Upper lobe of right lung (tissue), 1 donor: ENCODE measurements at regions not wholly inside any gene's neighbourhood (a gene's known extent, or its start where the extent isn't known, plus 50 kb on each side); places are given as distances from the start of the nearest gene placed in this dataset.

Experiments used
- ATAC-seq: fragments of 200-7000 bp; cut with Tn5 transposase; one replicate; pipeline ENCODE4 v1.9.1; 2020; ENCODE audit warnings: mild to moderate bottlenecking, moderate library complexity
- DNase-seq: peaks from one replicate; pipeline ENCODE4 v3.0.0-alpha.2; 2020
- H3K27ac ChIP-seq: fragments of 200-600 bp; one replicate; pipeline ENCODE4 v1.8.0; 2022
- H3K27me3 ChIP-seq: fragments of 200-600 bp; one replicate; pipeline ENCODE4 v1.8.0; 2022; ENCODE audit warnings: mild to moderate bottlenecking
- H3K36me3 ChIP-seq: fragments of 200-600 bp; one replicate; pipeline ENCODE4 v1.8.0; 2022
- H3K4me1 ChIP-seq: fragments of 200-600 bp; one replicate; pipeline ENCODE4 v1.8.0; 2022
- H3K4me3 ChIP-seq: fragments of 200-600 bp; one replicate; pipeline ENCODE4 v1.8.0; 2022; ENCODE audit warnings: mild to moderate bottlenecking
- H3K9me3 ChIP-seq: fragments of 200-600 bp; one replicate; pipeline ENCODE4 v1.8.0; 2022
- CTCF ChIP-seq: fragments of 200-600 bp; IDR thresholded peaks from one replicate; pipeline ENCODE4 v1.8.0; 2022; ENCODE audit warnings: antibody characterized with exemption
- intact Hi-C: fragments of 100-400 bp; cut with DNase I; formaldehyde crosslinking; loops from one replicate; pipeline ENCODE4 v1.11.0; 2022
- donor health status: DM: no; HTN: yes; CAD: no; lungs with severe emphysema.

- Histone ChIP-seq H3K9me3 (no peaks in the 10 kb centered on the region), H3K4me3 (no peak overlapping the region), H3K27me3 (no peaks in the 10 kb centered on the region), H3K4me1 (no peaks in the 10 kb centered on the region), H3K36me3 (no peaks in the 10 kb centered on the region), H3K27ac (no peak overlapping the region)
- DNase-seq, result no peak
- TF ChIP-seq CTCF, result no peak
- no peak for ATAC-seq
- intact Hi-C loops, result no loop called here
Measured at GRCh38 chrX:129139837-129140598, 383.3 kb downstream of the SMARCA1 start.

GRCh38 chrX:129125122-129125914, 398.0 kb downstream of the SMARCA1 start:
- Histone ChIP-seq H3K27me3 (no peaks in the 10 kb centered on the region), H3K27ac (no peak overlapping the region), H3K9me3 (no peaks in the 10 kb centered on the region), H3K36me3 (no peaks in the 10 kb centered on the region), H3K4me3 (no peak overlapping the region), H3K4me1 (no peaks in the 10 kb centered on the region)
- TF ChIP-seq CTCF, result no peak
- intact Hi-C loops, result no loop called here
- DNase-seq (no peak), ATAC-seq (no peak)

- Histone ChIP-seq H3K27ac (no peak overlapping the region), H3K36me3 (no peaks in the 10 kb centered on the region), H3K27me3 (no peaks in the 10 kb centered on the region), H3K4me1 (no peaks in the 10 kb centered on the region), H3K4me3 (no peak overlapping the region), H3K9me3 (no peaks in the 10 kb centered on the region)
- DNase-seq (no peak), ATAC-seq (no peak)
- intact Hi-C loops, result no loop called here
- no peak for TF ChIP-seq CTCF
Measured at GRCh38 chrX:129123795-129124194, 399.5 kb downstream of the SMARCA1 start.

- Histone ChIP-seq H3K36me3 (no peaks in the 10 kb centered on the region), H3K9me3 (no peaks in the 10 kb centered on the region), H3K27me3 (no peaks in the 10 kb centered on the region), H3K4me1 (no peaks in the 10 kb centered on the region), H3K4me3 (no peak overlapping the region), H3K27ac (no peak overlapping the region)
- intact Hi-C loops, result no loop called here
- TF ChIP-seq CTCF, result no peak
- ATAC-seq, result no peak
- DNase-seq, result no peak
Measured at GRCh38 chrX:129116676-129117470, 406.4 kb downstream of the SMARCA1 start.

- H3K27ac ChIP-seq, result no peak overlapping the region
- intact Hi-C loops, result no loop called here
- H3K4me3 ChIP-seq, result no peak overlapping the region
- no peaks in the 10 kb centered on the region for H3K36me3 ChIP-seq
- TF ChIP-seq CTCF, result no peak
- H3K27me3 ChIP-seq, result no peaks in the 10 kb centered on the region
- no peaks in the 10 kb centered on the region for H3K4me1 ChIP-seq
- ATAC-seq (no peak), DNase-seq (no peak)
- H3K9me3 ChIP-seq, result no peaks in the 10 kb centered on the region
Measured at GRCh38 chrX:129115935-129116334, 407.4 kb downstream of the SMARCA1 start.
